Testis (tissue), 2 donors: ENCODE measurements at regions not wholly inside any gene's neighbourhood (a gene's known extent, or its start where the extent isn't known, plus 50 kb on each side); places are given as distances from the start of the nearest gene placed in this dataset.

Source experiments
- CTCF ChIP-seq, 3 experiments: fragments of 450-650 bp in 2 of 3; fragments of 200-600 bp in 1 of 3; sonication (generic) in 1 of 3; IDR thresholded peaks; one replicate each; pipeline ENCODE4 v1.5.1; 2016 to 2019; ENCODE audit warnings: antibody characterized with exemption in 3 of 3, mild to moderate bottlenecking in 2 of 3, moderate library complexity in 1 of 3
- POLR2A ChIP-seq: fragments of 450-650 bp; IDR thresholded peaks from one replicate; pipeline ENCODE4 v1.6.1; 2017; ENCODE audit warnings: antibody characterized with exemption, mild to moderate bottlenecking, moderate library complexity

- TF ChIP-seq POLR2A (no peak), CTCF (IDR thresholded peaks at IDR 0.05) (no peak)
Observed at GRCh38 chr9:38259056-38259455, 133.4 kb upstream of the ALDH1B1 start.
